Breast epithelium (tissue), 3 donors: ENCODE measurements at regions not wholly inside any gene's neighbourhood (a gene's known extent, or its start where the extent isn't known, plus 50 kb on each side); places are given as distances from the start of the nearest gene placed in this dataset.

Source experiments
- CTCF ChIP-seq, 3 donors: fragments of 450-650 bp; IDR thresholded peaks; one replicate each; pipeline ENCODE4 v1.5.1; 2016 to 2017; ENCODE audit warnings: antibody characterized with exemption in 3 of 3, mild to moderate bottlenecking in 3 of 3, moderate library complexity in 3 of 3
- POLR2A ChIP-seq: fragments of 450-650 bp; IDR thresholded peaks from one replicate; pipeline ENCODE4 v1.6.1; 2016; ENCODE audit warnings: antibody characterized with exemption, mild to moderate bottlenecking, moderate library complexity

- no peak for TF ChIP-seq CTCF (IDR thresholded peaks at IDR 0.05)
- no peak for TF ChIP-seq POLR2A
These were observed 228.0 kb downstream of the TLE4 start for GRCh38 chr9:79799691-79800335.
